ENCODE measurements at regions not wholly inside any gene's neighbourhood (a gene's known extent, or its start where the extent isn't known, plus 50 kb on each side); places are given as distances from the start of the nearest gene placed in this dataset.

DNA sequence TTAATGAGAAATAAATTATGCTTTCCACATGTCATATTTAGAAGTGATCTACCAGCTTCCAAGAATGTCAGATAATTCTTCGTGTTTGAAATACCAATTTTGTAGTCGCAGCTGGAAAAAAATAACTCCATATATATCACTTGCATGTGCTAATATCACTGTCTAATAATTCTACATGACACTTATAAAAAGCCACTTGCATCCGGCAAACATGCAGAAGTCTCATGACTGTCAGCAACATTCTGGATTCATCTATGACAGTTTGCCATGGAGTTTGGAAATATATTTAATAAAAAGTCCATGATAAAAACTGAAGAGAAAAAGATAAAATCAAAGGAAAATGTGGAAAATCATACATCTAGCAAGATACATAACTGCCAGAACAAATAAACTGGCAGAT lies 1784.4 kb downstream of the SUCLG1 start:
- no peak for DNase-seq (ENCODE audit: low read depth)

DNA sequence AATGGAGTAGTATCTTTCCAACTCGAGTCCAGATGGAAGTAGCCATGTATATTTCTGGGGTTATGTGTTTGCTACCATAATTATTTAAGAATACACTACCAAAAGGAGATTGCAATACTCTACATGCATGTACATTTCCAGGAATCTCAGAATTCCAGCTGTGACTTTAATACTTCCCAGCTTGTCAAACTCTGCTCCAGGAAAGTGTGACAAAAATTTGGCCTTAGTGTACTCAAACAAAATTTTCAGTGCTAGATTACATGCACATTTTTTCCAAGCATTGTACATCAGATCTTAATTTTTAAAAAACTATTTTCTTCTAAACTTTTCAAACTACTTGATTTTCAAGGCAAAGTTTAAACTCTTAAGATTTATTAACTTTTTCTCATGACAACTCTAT lies 1791.6 kb downstream of the SUCLG1 start:
- no peak for DNase-seq (ENCODE audit: low read depth)

DNA sequence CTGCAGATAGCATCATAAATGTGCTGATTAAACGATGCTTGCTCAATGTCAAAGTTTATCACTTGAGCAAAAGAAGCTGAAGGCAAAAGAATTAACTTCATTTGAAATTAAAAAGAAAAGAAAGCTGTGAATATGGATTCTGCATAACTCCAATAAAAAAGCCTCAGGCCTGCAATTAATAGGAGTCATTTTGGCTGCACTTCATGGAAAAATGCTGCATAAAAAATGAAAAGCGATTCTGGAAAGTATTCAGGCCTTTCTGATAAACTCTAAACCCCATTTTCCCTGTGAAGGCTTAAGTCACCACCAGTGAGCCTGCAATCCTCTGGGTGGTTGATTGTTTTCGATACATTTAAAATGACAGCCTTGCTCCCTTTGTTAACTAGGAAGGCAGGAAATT lies 1793.4 kb downstream of the SUCLG1 start:
- no peak for DNase-seq (ENCODE audit: low read depth)

DNA sequence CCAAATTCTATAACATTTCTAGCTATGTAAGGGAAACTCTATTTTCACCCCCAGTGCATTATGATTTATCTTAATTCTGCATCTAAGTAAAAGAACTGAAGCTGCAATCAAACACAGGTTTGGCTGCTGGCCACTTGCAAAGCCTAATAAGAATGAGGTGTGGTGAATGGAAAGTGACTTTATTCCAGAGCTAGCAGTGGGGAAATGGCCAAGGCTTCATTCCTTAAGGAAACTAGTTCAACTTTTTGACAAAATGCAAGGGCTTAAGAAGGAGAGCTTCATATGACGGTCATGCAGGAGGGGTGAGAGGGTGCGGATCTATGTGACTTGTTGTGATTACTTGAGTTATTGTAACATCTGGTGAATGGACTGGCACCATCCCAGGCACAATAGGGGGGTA lies 1802.0 kb downstream of the SUCLG1 start:
- DNase-seq (ENCODE audit: low read depth), result no peak

DNA sequence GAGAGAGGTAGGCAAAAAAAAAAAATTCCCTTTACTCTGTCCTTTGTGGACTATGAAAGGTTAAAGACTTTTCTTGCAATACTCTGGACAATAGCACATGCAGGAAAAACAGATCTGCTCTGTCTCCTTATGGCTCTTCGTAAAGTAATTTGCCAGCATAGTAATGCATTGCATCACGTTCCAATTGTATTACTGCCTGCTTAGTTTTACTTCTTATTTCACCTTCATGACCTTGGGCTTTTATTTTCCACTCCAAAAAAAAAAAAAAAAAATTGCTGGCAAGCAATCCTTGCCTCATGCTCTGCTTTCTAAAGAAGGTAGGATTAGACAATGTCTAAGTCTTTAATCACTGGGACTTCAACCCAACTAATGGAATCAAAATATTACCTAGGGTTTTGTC lies 1802.7 kb downstream of the SUCLG1 start:
- no peak for DNase-seq (ENCODE audit: low read depth)

DNA sequence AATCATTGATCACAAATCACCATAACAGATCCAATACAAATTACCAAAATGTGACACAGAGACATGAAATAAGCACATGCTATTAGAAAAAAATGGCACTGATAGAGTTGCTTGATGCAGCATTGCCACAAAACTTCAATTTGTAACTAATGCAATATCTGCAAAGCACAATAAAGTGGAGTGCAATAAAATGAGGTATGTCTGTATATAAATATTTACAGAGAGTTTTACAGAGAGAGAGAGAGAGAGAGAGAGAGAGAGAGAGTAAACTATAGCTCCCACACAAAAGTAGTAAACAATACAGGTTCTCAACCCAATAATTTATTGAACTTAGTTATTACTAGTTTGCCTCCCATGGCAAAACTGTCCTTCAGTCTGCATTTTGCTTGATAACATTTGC lies 1807.0 kb downstream of the SUCLG1 start:
- DNase-seq (ENCODE audit: low read depth), result no peak

DNA sequence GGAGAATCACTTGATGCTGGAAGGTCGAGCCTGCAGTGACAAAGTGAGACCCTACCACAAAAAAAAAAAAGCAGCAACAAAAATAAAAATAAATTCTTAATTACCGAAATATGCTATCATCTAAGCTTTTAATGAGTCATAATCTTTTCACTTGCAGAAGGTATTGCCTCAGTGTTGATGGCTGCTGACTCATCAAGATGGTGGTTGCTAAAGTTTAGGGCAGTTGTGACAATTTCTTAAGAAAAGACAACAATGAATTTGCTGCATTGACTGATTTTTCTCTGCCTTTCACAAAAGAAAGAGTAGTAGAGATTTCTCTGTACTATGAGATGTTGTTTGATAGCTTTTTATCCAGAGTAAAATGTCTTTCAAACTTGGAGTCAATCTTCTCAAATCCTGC lies 1809.0 kb downstream of the SUCLG1 start:
- no peak for DNase-seq (ENCODE audit: low read depth)

DNA sequence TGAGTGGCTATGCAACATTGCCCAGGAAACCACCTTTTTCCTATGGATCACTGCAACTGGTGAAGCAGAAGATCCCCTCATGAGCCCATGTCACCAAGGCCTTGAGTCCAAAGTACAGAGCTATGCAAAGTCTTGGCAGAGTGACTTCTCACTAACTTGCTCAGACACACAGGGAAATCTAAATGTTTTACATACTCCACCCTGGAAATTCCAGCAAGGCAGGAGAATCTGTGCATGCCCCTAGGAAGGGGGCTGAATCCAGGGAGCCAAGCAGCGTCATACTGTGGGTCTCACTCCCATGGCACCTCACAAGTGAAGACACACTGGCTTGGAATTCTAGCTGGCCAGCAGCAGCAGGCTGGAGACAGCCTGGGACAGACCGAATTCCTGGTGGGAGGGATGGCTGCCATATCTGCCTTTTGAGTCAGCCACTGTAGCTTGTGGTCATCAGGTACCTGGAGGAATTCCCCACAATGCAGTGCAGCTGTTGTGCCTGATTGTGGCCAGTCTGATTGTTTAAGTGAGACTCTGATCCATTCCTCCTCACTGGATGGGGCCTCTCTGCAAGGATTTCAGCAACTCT lies 1817.4 kb downstream of the SUCLG1 start:
- no peak for DNase-seq (ENCODE audit: low read depth)

DNA sequence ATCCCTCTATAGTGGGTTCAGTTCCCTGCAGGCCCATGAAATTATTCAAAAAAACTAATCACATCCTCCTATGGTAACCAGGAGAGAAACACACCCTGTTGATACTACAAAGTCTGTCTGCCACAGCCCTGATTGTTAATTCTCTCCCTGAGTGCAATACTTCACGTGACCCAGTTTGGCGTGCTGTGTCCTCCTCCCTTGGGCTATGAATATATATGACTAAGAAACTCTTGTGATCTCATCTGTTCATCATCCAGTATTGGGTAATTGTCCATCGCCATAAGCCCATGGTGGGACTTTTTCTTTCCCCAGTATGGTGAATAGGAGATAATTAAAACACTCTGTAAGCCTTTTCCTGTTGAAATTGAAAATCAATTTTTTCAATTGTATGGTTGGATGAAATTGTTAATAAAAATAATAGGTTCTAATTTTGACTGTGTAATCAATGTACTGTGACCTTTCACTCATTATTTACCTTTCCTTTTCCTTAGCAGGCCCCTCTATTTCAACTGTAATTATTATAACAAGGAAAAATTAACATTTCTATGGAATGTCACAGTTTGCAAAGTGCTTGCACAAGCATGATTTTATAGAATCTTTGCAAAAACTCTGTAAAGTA lies 1822.6 kb downstream of the SUCLG1 start:
- no peak for DNase-seq (ENCODE audit: low read depth)

DNA sequence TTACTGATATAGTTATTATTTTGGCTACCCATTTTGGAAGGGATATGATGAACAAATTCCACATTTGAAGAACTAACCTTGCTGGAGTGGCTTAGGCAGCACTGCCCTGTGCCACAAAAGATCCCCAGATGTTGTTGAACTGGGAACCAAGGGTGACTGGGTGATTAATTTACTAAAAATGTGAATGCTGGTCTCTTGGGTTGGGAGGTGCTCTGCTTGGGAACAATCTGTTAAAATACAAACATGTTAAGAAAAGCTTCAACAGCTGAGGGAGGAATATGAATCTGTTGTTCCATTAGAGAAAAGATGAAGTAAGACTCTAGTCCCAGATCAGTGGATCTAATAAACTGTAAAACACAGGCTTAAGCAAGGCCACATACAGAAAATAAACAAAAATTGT lies 1860.1 kb downstream of the SUCLG1 start:
- no peak for DNase-seq (ENCODE audit: low read depth)

DNA sequence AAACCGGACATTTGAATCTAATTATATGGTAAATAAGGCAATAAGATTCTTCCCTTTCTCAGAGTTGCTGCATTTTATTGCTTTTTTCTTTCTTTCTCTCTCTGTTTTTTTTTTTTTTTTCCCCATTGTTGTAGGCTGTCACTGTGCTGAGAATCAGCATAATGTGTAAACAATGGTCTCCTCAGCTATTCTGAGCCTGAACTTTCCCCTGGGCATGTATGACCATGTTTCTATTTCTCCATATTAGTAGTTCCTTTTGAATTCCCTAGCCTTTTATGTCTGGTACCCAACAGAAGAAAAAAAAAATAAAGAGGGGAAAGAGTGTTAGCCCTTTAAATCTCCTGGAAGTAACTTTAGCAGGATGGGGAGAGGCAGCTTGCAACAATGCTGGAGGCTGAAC lies 1862.5 kb downstream of the SUCLG1 start:
- DNase-seq (ENCODE audit: low read depth), result no peak

DNA sequence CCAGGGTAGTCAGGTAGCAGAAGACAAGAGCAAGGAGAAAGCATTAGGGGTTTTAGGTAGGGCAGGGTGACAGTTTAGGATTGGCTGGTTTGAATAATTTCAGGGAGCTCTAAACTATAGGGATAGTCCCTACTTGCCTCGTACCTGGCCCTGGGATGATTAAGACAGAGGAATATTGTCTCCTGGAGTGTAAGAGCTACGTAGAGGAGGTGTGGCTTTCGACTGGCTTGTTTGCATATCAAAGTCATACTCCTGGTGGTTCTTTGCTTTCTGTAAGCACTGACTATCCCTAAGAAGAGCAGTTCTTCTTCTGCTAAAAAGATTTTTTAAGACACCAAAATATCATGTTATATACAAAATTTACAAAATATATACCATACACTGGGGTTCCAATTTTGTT lies 1867.4 kb downstream of the SUCLG1 start:
- no peak for DNase-seq (ENCODE audit: low read depth)

DNA sequence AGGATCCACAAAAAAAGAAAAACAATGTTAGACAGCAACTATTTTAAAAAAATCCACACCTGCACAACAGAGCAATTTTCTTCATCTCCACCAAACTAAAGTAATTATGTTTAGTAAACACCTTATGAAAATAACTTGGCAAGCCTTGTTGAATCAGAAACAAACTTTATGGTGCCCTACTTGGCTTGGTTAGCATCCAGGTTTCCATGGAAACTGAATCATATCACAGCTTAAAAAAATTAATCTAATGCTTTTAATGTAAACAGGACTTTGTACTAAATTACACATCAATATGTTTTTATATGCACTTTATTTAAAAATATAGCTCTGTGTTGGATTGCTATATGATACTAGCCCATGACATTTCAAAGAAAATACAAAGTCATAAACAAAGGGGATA lies 1882.4 kb downstream of the SUCLG1 start:
- DNase-seq (ENCODE audit: low read depth), result no peak

DNA sequence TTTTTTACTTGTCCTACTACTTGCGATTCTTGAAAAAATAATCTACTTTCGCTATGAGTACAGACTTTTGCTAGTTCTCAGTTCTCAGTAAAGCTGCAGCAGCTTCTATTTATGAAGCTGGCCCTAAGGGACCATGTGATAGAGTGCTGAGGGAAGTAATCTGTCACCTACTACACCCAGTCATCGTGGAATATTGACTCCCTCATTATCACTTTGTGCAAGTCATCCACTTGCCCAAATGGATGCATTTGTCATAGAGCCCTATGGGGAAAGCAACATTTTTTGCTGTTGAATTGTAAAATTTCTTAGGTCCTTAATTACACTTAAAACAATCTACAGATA lies 1919.8 kb downstream of the SUCLG1 start:
- no peak for DNase-seq (ENCODE audit: low read depth)

DNA sequence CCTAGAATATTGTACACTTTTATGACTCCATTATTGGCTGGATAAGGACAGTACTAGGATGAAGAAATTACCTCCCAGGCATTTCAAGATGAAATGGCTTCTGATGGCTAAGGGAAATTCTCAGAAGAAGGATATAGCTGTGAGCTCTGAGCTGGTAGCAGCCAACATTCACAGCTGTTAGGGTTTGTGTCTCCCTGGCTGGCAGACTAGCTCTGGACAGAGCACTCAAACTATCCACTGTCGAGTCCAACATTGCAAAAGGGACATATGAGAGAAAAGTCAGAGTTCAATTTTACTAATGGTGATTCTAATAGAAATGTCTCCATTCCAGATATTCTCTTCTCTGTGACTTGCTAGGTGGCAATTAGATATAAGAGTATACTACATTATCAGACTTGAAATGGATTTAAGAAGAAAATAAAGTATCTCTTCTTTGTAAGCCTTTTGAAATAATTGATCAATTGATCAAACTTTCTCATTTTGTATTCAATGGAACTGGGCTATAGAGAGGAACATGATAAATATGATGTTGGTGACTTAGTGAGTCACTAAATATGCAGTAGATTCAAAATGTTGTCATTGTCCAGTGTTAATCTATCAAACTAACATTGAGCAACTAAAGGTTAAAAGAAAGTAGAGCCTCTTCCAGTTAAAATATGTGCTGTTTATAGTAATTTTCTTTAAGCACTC lies 1920.3 kb downstream of the SUCLG1 start:
- DNase-seq (ENCODE audit: low read depth), result no peak

DNA sequence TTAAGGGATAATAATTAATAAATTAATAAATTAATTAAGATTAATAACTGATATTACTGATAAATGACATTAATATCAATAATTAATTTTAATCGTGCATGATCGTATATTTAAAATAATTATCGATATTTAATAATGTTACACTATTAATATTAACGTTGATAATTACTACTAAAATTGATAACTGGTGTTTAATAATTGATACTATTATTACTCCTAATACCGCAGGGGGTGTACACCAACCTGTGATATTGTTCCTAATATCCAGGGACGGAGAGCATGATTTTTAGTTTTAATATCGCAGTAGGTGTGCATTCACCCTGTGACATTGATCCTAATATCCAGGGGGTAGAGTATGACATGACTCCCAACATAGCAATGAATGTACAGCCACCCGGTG lies 1930.8 kb downstream of the SUCLG1 start:
- no peak for DNase-seq (ENCODE audit: low read depth)

DNA sequence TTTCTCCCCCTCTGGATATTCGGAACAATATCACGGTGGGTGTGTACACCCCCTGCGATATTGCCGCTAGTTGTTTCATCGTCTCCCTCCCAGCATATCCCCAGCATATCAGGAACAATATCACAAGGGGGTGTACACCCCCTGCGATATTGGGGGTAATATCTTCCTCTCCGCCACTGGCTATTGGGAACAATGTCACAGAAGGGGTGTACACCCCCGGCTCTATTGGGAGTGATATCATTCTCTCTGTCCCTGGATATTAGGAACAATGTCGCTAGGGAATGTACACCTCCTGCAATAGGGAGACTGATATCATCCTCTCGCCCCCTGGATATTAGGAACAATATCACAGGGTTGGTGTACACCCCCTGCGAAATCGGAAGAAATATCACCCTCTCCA lies 1932.0 kb downstream of the SUCLG1 start:
- DNase-seq (ENCODE audit: low read depth), result no peak

DNA sequence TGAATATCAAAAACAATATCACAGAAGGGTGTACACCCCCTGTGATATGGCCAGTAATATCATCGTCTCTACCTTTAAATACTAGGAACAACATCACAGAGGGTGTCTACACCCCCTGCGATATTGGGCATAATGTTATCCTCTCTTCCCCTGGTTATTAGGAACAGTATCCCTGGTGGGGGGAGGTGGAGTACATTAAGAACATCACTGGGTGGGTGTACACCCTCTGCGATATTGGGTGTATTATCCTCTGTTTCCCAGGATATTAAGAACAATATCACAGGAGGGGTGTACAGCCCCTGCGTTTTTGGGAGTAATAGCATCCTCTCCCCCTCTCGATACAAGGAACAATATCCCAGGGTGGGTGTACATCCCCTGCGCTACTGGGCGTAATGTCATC lies 1932.8 kb downstream of the SUCLG1 start:
- DNase-seq (ENCODE audit: low read depth), result no peak

DNA sequence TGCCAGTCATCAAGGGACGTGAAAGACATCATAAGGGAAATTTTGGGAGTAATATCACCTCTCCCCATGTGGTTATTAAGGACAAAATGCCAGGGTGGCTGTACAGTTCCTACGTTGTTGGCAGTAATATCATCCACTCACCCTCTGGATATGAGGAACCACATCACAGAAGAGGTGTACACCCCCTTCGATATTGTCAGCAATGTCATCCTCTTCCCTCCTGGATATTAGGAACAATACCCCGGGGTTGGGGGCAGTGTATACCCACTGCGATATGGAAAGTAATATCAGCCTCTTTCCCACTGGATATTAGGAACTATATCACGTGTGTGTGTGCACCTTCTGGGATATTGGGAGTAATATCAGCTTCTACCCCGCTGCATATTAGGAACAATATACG lies 1933.3 kb downstream of the SUCLG1 start:
- no peak for DNase-seq (ENCODE audit: low read depth)

DNA sequence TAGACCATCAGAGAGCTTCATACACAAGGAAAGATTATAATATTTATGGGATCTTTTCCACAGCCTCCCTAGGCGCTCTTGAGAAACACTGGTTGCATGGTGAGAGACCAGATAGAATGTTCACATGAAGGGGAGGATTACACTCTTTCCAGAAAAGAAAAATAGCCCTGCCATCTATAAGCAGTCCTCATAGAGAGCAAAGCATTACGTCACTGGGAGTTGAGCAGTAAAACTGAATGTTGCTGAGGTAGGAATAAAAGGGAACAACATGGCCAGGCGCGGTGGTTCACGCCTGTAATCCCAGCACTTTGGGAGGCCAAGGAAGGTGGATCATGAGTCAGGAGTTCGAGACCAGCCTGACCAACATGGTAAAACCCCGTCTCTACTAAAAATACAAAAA lies 1934.3 kb downstream of the SUCLG1 start:
- DNase-seq (ENCODE audit: low read depth), result no peak

DNA sequence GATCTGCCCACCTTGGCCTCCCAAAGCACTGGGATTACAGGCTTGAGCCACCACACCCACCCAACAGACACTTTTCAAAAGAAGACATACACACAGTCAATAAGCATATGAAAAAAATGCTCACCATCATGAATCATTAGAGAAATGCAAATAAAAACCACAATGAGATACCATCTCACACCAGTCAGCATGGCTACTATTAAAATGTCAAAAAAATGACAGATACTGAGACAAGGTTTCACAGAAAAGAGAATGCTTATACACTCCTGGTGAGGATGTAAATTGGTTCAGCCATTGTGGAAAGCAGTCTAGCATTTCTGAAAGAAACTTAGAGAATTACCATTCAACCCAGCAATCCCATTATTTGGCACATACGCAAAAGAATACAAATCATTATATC lies 1947.2 kb downstream of the SUCLG1 start:
- no peak for DNase-seq (ENCODE audit: low read depth)

DNA sequence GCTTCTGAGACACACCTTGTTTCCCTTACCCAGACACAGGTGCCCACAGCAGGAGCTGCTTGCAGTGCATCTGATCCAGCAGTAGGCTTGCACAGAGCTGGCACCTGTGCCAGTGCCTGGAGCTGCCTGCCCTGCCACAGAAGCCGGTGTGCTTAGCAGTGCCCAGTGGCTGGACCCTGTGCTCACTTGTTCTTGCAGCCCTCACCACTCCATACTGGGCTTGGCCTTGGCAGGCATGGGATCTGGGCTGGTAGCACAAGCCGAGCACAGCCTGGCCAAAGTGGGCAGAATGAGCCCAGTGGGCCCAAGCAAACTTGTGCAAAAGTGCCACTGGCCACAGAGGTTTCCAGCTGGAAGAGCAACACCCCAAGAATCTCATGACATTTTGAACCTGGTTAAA lies 1950.4 kb downstream of the SUCLG1 start:
- DNase-seq (ENCODE audit: low read depth), result no peak

DNA sequence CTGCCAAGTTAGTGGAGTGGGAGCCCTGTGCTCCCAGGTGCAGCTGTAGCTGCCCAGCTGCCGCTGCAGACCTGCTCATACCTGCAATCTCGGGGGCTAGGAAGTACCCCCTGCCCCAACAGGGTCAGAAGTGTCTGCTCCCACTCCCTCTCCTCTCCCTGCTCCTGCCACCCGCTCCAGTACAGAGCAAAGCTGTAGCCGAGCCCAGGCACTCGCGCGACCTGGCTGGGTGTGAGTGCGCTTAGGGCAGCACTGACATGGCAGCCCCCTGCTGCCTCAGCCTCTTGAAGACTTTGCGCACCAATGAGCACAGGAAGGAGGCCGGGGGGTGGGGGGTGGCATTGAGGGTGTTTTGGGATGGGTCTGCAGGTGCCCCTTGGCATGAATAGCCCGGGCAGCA lies 1951.4 kb downstream of the SUCLG1 start:
- no peak for DNase-seq (ENCODE audit: low read depth)

DNA sequence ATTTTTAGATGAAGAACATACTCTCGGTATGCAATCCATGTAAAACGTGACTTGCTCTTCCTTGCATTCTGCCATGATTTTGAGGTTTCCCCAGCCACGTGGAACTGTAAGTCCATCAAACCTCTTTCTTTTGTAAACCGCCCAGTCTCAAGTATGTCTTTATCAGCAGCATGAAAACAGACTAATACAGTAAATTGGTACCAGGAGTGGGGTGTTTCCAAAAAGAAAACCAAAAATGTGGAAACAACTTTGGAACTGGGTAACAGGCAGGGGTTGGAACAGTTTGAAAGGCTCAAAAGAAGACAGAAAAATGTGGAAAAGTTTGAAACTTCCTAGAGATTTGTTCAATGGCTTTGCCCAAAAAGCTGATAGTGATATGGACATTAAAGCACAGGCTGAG lies 1957.9 kb downstream of the SUCLG1 start:
- no peak for DNase-seq (ENCODE audit: low read depth)
